Endothelial cell (in vitro differentiated cells): ENCODE measurements at regions not wholly inside any gene's neighbourhood (a gene's known extent, or its start where the extent isn't known, plus 50 kb on each side); places are given as distances from the start of the nearest gene placed in this dataset.

Source experiments
- DNase-seq: peaks from one replicate; pipeline ENCODE4 v3.0.0; 2021; ENCODE audit warnings: low spot score
- H3K27ac Mint-ChIP-seq: one replicate; pipeline ENCODE4 v1.8.0; 2021; ENCODE audit warnings: mixed read lengths, inconsistent platforms; ENCODE audit not compliant: unreplicated experiment
- H3K27me3 Mint-ChIP-seq: one replicate; pipeline ENCODE4 v1.8.0; 2021; ENCODE audit warnings: mild to moderate bottlenecking, moderate library complexity, mixed read lengths, inconsistent platforms; ENCODE audit not compliant: unreplicated experiment
- H3K36me3 Mint-ChIP-seq: one replicate; pipeline ENCODE4 v1.8.0; 2021; ENCODE audit warnings: mild to moderate bottlenecking, low read depth, mixed read lengths, inconsistent platforms; ENCODE audit not compliant: unreplicated experiment
- H3K4me1 Mint-ChIP-seq: one replicate; pipeline ENCODE4 v1.8.0; 2021; ENCODE audit warnings: mild to moderate bottlenecking, mixed read lengths, inconsistent platforms; ENCODE audit not compliant: unreplicated experiment
- H3K4me3 Mint-ChIP-seq: one replicate; pipeline ENCODE4 v1.8.0; 2021; ENCODE audit warnings: mild to moderate bottlenecking, mixed read lengths, inconsistent platforms; ENCODE audit not compliant: unreplicated experiment
- H3K9me3 Mint-ChIP-seq: one replicate; pipeline ENCODE4 v1.8.0; 2021; ENCODE audit warnings: mixed read lengths, inconsistent platforms; ENCODE audit not compliant: unreplicated experiment
- TF ChIP-seq, protein P1 (sequence below): fragments of 200-600 bp; sonication (generic); IDR thresholded peaks from one replicate; pipeline ENCODE4 v1.5.0; 2021; ENCODE audit warnings: antibody characterized with exemption; ENCODE audit not compliant: unreplicated experiment

GRCh38 chr2:105683011-105683492 lies 61.7 kb upstream of the NCK2 start:
- Mint-ChIP-seq H3K27me3 (peaks cover 3% of the 10 kb centered on the region), H3K36me3 (no peaks in the 10 kb centered on the region), H3K4me3 (no peak overlapping the region), H3K4me1 (no peaks in the 10 kb centered on the region), H3K9me3 (no peaks in the 10 kb centered on the region), H3K27ac (no peak overlapping the region)
- TF ChIP-seq, protein P1, sequence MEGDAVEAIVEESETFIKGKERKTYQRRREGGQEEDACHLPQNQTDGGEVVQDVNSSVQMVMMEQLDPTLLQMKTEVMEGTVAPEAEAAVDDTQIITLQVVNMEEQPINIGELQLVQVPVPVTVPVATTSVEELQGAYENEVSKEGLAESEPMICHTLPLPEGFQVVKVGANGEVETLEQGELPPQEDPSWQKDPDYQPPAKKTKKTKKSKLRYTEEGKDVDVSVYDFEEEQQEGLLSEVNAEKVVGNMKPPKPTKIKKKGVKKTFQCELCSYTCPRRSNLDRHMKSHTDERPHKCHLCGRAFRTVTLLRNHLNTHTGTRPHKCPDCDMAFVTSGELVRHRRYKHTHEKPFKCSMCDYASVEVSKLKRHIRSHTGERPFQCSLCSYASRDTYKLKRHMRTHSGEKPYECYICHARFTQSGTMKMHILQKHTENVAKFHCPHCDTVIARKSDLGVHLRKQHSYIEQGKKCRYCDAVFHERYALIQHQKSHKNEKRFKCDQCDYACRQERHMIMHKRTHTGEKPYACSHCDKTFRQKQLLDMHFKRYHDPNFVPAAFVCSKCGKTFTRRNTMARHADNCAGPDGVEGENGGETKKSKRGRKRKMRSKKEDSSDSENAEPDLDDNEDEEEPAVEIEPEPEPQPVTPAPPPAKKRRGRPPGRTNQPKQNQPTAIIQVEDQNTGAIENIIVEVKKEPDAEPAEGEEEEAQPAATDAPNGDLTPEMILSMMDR, result no peak
- no peak for DNase-seq

GRCh38 chr2:105682401-105682800 lies 62.3 kb upstream of the NCK2 start:
- TF ChIP-seq, protein P1, result no peak
- Mint-ChIP-seq H3K9me3 (no peaks in the 10 kb centered on the region), H3K27ac (no peak overlapping the region), H3K4me3 (no peak overlapping the region), H3K4me1 (no peaks in the 10 kb centered on the region), H3K27me3 (peaks cover 3% of the 10 kb centered on the region), H3K36me3 (no peaks in the 10 kb centered on the region)
- DNase-seq, result no peak

GRCh38 chr2:105681927-105682326 lies 62.8 kb upstream of the NCK2 start:
- peaks cover 4% of the 10 kb centered on the region for H3K27me3 Mint-ChIP-seq
- no peak for DNase-seq
- no peak overlapping the region for H3K4me3 Mint-ChIP-seq
- H3K9me3 Mint-ChIP-seq, result no peaks in the 10 kb centered on the region
- TF ChIP-seq, protein P1, result no peak
- no peaks in the 10 kb centered on the region for H3K36me3 Mint-ChIP-seq
- no peaks in the 10 kb centered on the region for H3K4me1 Mint-ChIP-seq
- H3K27ac Mint-ChIP-seq, result no peak overlapping the region

DNA sequence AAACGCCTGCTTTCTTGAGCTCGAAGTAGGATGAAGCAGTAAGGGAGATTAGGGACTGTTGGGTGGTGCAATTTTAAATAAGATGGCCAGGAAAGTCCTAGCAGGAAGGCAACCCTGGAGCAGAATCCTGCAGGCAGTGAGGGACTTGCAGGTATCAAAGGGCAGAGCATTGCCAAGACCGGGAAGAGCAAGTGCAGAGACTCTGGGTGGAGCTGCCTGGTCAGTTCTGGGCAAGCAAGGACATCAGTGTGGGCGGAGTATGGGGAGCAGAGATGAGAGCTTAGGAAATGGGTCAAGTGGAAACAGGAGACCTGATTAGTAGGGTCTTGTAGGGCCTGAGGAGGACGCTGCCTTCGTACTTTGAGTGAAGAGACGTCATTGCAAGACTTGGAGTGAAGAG lies 64.4 kb upstream of the NCK2 start:
- Mint-ChIP-seq H3K4me1 (no peaks in the 10 kb centered on the region), H3K27ac (no peak overlapping the region), H3K27me3 (peaks cover 4% of the 10 kb centered on the region), H3K36me3 (no peaks in the 10 kb centered on the region), H3K9me3 (no peaks in the 10 kb centered on the region), H3K4me3 (no peak overlapping the region)
- TF ChIP-seq, protein P1, result no peak
- DNase-seq, result no peak

GRCh38 chr2:105678346-105678745 lies 66.4 kb upstream of the NCK2 start:
- peaks cover 10% of the 10 kb centered on the region for H3K4me1 Mint-ChIP-seq
- H3K27me3 Mint-ChIP-seq, result peaks cover 4% of the 10 kb centered on the region

More at GRCh38 chr2:105678346-105678745, 66.4 kb upstream of the NCK2 start:
- no peaks in the 10 kb centered on the region for H3K36me3 Mint-ChIP-seq
- TF ChIP-seq, protein P1, result no peak
- no peak for DNase-seq
- no peak overlapping the region for H3K27ac Mint-ChIP-seq
- H3K4me3 Mint-ChIP-seq, result no peak overlapping the region
- H3K9me3 Mint-ChIP-seq, result no peaks in the 10 kb centered on the region
